ENCODE measurements at regions not wholly inside any gene's neighbourhood (a gene's known extent, or its start where the extent isn't known, plus 50 kb on each side); places are given as distances from the start of the nearest gene placed in this dataset.

GRCh38 chr1:61011561-61012263 lies 70.6 kb upstream of the NFIA start:
- Histone ChIP-seq H3K27me3 (no peaks in the 10 kb centered on the region), H3K4me3 (no peak overlapping the region), H3K27ac (no peak overlapping the region), H3K4me1 (no peaks in the 10 kb centered on the region), H3K36me3 (no peaks in the 10 kb centered on the region), H3K9me3 (no peaks in the 10 kb centered on the region)
- no peak for ATAC-seq
- intact Hi-C loops (cut with DNase I) = no loop called here
- DNase-seq = no peak
- no peak for TF ChIP-seq CTCF (IDR thresholded peaks at IDR 0.05)

GRCh38 chr1:61007534-61008364 lies 74.6 kb upstream of the NFIA start:
- no peak for TF ChIP-seq CTCF (IDR thresholded peaks at IDR 0.05)
- Histone ChIP-seq H3K27ac (no peak overlapping the region), H3K9me3 (no peaks in the 10 kb centered on the region), H3K4me1 (no peaks in the 10 kb centered on the region), H3K36me3 (no peaks in the 10 kb centered on the region), H3K27me3 (no peaks in the 10 kb centered on the region), H3K4me3 (no peak overlapping the region)
- ATAC-seq (no peak), DNase-seq (no peak)
- intact Hi-C loops (cut with DNase I) = no loop called here

- DNase-seq = no peak
Observed at GRCh38 chr1:61005614-61006580, 76.5 kb upstream of the NFIA start.

GRCh38 chr1:61004262-61005003 lies 77.9 kb upstream of the NFIA start:
- Histone ChIP-seq H3K4me1 (no peaks in the 10 kb centered on the region), H3K27ac (no peak overlapping the region), H3K4me3 (no peak overlapping the region), H3K36me3 (no peaks in the 10 kb centered on the region), H3K9me3 (no peaks in the 10 kb centered on the region), H3K27me3 (no peaks in the 10 kb centered on the region)
- no peak for TF ChIP-seq CTCF (IDR thresholded peaks at IDR 0.05)
- intact Hi-C loops (cut with DNase I) = no loop called here
- no peak for DNase-seq
- ATAC-seq = peak; percentile 75

More at GRCh38 chr1:61005614-61006580, 76.5 kb upstream of the NFIA start:
- no peaks in the 10 kb centered on the region for H3K36me3 ChIP-seq
- H3K4me1 ChIP-seq = no peaks in the 10 kb centered on the region
- intact Hi-C loops (cut with DNase I) = no loop called here
- no peaks in the 10 kb centered on the region for H3K9me3 ChIP-seq
- no peaks in the 10 kb centered on the region for H3K27me3 ChIP-seq
- no peak overlapping the region for H3K27ac ChIP-seq
- no peak for ATAC-seq
- no peak overlapping the region for H3K4me3 ChIP-seq
- TF ChIP-seq CTCF (IDR thresholded peaks at IDR 0.05) = no peak

GRCh38 chr1:61000327-61000726 lies 82.0 kb upstream of the NFIA start:
- no peak for DNase-seq
- ATAC-seq = no peak
- H3K27ac ChIP-seq = no peak overlapping the region
- H3K9me3 ChIP-seq = no peaks in the 10 kb centered on the region
- no peaks in the 10 kb centered on the region for H3K4me1 ChIP-seq
- H3K4me3 ChIP-seq = no peak overlapping the region
- H3K27me3 ChIP-seq = no peaks in the 10 kb centered on the region
- H3K36me3 ChIP-seq = no peaks in the 10 kb centered on the region
- intact Hi-C loops (cut with DNase I) = no loop called here
- no peak for TF ChIP-seq CTCF (IDR thresholded peaks at IDR 0.05)
